ENCODE measurements at regions not wholly inside any gene's neighbourhood (a gene's known extent, or its start where the extent isn't known, plus 50 kb on each side); places are given as distances from the start of the nearest gene placed in this dataset.

- ATAC-seq = no peak
- 49% methylated on average over 3 of the region's 4 CpGs for WGBS (ENCODE audit: insufficient coverage)
Measured at GRCh38 chr4:15253349-15253748, 174.5 kb upstream of the C1QTNF7 start.

GRCh38 chr4:15254236-15254880, 173.5 kb upstream of the C1QTNF7 start:
- H3K4me1 ChIP-seq (ENCODE audit: control insufficient read depth, insufficient read depth, low read length) = no peaks in the 10 kb centered on the region
- H3K27ac Mint-ChIP-seq = no peak overlapping the region
- H3K4me1 Mint-ChIP-seq = no peaks in the 10 kb centered on the region
- H3K36me3 ChIP-seq (ENCODE audit: control insufficient read depth, insufficient read depth, low read length) = no peaks in the 10 kb centered on the region
- H3K4me3 Mint-ChIP-seq = no peak overlapping the region
- H3K27me3 ChIP-seq (ENCODE audit: control insufficient read depth, insufficient read depth, low read length) = no peaks in the 10 kb centered on the region
- H3K27me3 Mint-ChIP-seq (ENCODE audit: low read depth in 2 of 2) = peaks cover 0 to 11% of the 10 kb centered on the region in 2 donors
- H3K9me3 ChIP-seq (ENCODE audit: control insufficient read depth, insufficient read depth, low read length) = no peaks in the 10 kb centered on the region
- no peaks in the 10 kb centered on the region for H3K36me3 Mint-ChIP-seq
- 93% methylated on average over 5 of the region's 7 CpGs for WGBS (ENCODE audit: insufficient coverage)
- intact Hi-C loops (cut with micrococcal nuclease) = no loop called here
- no peak overlapping the region for H3K27ac ChIP-seq (ENCODE audit: low read length)
- H3K9me3 Mint-ChIP-seq = no peaks in the 10 kb centered on the region
- no peak for DNase-seq
- TF ChIP-seq CTCF (IDR thresholded peaks at IDR 0.05) = no peak
- ATAC-seq = no peak
- H3K4me3 ChIP-seq (ENCODE audit: low read length) = no peak overlapping the region

More at GRCh38 chr4:15253349-15253748, 174.5 kb upstream of the C1QTNF7 start:
- H3K4me1 ChIP-seq (ENCODE audit: control insufficient read depth, insufficient read depth, low read length) = no peaks in the 10 kb centered on the region
- H3K36me3 Mint-ChIP-seq = no peaks in the 10 kb centered on the region
- no peaks in the 10 kb centered on the region for H3K9me3 ChIP-seq (ENCODE audit: control insufficient read depth, insufficient read depth, low read length)
- H3K27ac ChIP-seq (ENCODE audit: low read length) = no peak overlapping the region
- H3K9me3 Mint-ChIP-seq = no peaks in the 10 kb centered on the region
- H3K27me3 ChIP-seq (ENCODE audit: control insufficient read depth, insufficient read depth, low read length) = no peaks in the 10 kb centered on the region
- H3K4me1 Mint-ChIP-seq = no peaks in the 10 kb centered on the region
- TF ChIP-seq CTCF (IDR thresholded peaks at IDR 0.05) = no peak
- no peak overlapping the region for H3K27ac Mint-ChIP-seq
- H3K4me3 ChIP-seq (ENCODE audit: low read length) = no peak overlapping the region
- H3K27me3 Mint-ChIP-seq (ENCODE audit: low read depth in 2 of 2) = peaks cover 0 to 6% of the 10 kb centered on the region in 2 donors
- intact Hi-C loops (cut with micrococcal nuclease) = no loop called here
- no peaks in the 10 kb centered on the region for H3K36me3 ChIP-seq (ENCODE audit: control insufficient read depth, insufficient read depth, low read length)
- no peak for DNase-seq
- H3K4me3 Mint-ChIP-seq = no peak overlapping the region

DNA sequence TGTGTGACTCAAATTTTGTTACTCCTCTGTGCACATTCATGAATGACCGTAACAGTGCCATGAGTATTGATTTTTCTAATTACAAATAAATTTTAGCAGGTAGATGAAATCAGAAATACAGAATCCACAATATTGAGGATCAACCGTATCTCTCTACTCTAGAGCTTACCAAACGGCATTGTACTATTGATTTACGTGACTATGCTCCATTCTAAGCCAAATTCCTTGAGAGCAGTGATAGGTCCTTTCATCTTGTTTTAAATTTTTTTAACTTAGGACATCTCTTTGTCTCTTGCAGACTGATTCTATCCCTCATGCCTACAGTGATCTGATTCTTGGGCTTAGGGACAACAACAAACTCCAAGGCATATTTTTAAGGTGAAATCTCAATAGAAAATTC, 172.3 kb upstream of the C1QTNF7 start:
- Histone ChIP-seq H3K4me3 (ENCODE audit: low read length) (no peak overlapping the region), H3K9me3 (ENCODE audit: control insufficient read depth, insufficient read depth, low read length) (no peaks in the 10 kb centered on the region), H3K36me3 (ENCODE audit: control insufficient read depth, insufficient read depth, low read length) (no peaks in the 10 kb centered on the region), H3K27me3 (ENCODE audit: control insufficient read depth, insufficient read depth, low read length) (no peaks in the 10 kb centered on the region), H3K4me1 (ENCODE audit: control insufficient read depth, insufficient read depth, low read length) (no peaks in the 10 kb centered on the region), H3K27ac (ENCODE audit: low read length) (no peak overlapping the region)
- Mint-ChIP-seq H3K27ac (no peak overlapping the region), H3K36me3 (no peaks in the 10 kb centered on the region), H3K4me1 (no peaks in the 10 kb centered on the region), H3K4me3 (no peak overlapping the region), H3K27me3 (ENCODE audit: low read depth in 2 of 2) (peaks cover 0 to 11% of the 10 kb centered on the region in 2 donors), H3K9me3 (no peaks in the 10 kb centered on the region)
- no peak for TF ChIP-seq CTCF (IDR thresholded peaks at IDR 0.05)
- DNase-seq (no peak), ATAC-seq (no peak)
- WGBS (ENCODE audit: insufficient coverage) = 82% methylated on average over 3 of the region's 4 CpGs
- intact Hi-C loops (cut with micrococcal nuclease) = no loop called here

- 79% methylated on average over 5 of the region's 5 CpGs for WGBS (ENCODE audit: insufficient coverage)
- no peak for TF ChIP-seq CTCF (IDR thresholded peaks at IDR 0.05)
- Mint-ChIP-seq H3K36me3 (no peaks in the 10 kb centered on the region), H3K9me3 (no peaks in the 10 kb centered on the region), H3K27ac (no peak overlapping the region), H3K27me3 (ENCODE audit: low read depth in 2 of 2) (peaks cover 13 to 15% of the 10 kb centered on the region in 2 donors), H3K4me1 (no peaks in the 10 kb centered on the region), H3K4me3 (no peak overlapping the region)
- Histone ChIP-seq H3K4me3 (ENCODE audit: low read length) (no peak overlapping the region), H3K27ac (ENCODE audit: low read length) (no peak overlapping the region), H3K27me3 (ENCODE audit: control insufficient read depth, insufficient read depth, low read length) (no peaks in the 10 kb centered on the region), H3K36me3 (ENCODE audit: control insufficient read depth, insufficient read depth, low read length) (no peaks in the 10 kb centered on the region), H3K4me1 (ENCODE audit: control insufficient read depth, insufficient read depth, low read length) (no peaks in the 10 kb centered on the region), H3K9me3 (ENCODE audit: control insufficient read depth, insufficient read depth, low read length) (peaks cover 2% of the 10 kb centered on the region)
- intact Hi-C loops (cut with micrococcal nuclease) = no loop called here
- DNase-seq (no peak), ATAC-seq (no peak)
Measured at GRCh38 chr4:15260758-15261157, 167.1 kb upstream of the C1QTNF7 start.

Data from natural killer cell (primary cell).